Body of pancreas (tissue), 4 donors: ENCODE measurements at regions not wholly inside any gene's neighbourhood (a gene's known extent, or its start where the extent isn't known, plus 50 kb on each side); places are given as distances from the start of the nearest gene placed in this dataset.

Experiments used
- POLR2A ChIP-seq, 3 donors: fragments of 450-650 bp; IDR thresholded peaks; one replicate each; pipeline ENCODE4 v1.6.1; 2016; ENCODE audit warnings: antibody characterized with exemption in 3 of 3, mild to moderate bottlenecking in 2 of 3
- TF ChIP-seq, protein P1 (sequence below), 7 experiments: fragments of 450-650 bp in 4 of 7; fragments of 200-600 bp in 3 of 7; sonication (generic) in 3 of 7; IDR thresholded peaks; one replicate each; pipeline ENCODE4 v1.5.1; 2016 to 2019; ENCODE audit warnings: antibody characterized with exemption in 7 of 7

- TF ChIP-seq, protein P1, sequence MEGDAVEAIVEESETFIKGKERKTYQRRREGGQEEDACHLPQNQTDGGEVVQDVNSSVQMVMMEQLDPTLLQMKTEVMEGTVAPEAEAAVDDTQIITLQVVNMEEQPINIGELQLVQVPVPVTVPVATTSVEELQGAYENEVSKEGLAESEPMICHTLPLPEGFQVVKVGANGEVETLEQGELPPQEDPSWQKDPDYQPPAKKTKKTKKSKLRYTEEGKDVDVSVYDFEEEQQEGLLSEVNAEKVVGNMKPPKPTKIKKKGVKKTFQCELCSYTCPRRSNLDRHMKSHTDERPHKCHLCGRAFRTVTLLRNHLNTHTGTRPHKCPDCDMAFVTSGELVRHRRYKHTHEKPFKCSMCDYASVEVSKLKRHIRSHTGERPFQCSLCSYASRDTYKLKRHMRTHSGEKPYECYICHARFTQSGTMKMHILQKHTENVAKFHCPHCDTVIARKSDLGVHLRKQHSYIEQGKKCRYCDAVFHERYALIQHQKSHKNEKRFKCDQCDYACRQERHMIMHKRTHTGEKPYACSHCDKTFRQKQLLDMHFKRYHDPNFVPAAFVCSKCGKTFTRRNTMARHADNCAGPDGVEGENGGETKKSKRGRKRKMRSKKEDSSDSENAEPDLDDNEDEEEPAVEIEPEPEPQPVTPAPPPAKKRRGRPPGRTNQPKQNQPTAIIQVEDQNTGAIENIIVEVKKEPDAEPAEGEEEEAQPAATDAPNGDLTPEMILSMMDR (IDR thresholded peaks at IDR 0.05) = no peak
- no peak for TF ChIP-seq POLR2A (IDR thresholded peaks at IDR 0.05)
Observed at GRCh38 chr10:6769704-6770417, 189.8 kb upstream of the PRKCQ start.
